Liver (tissue), 8 donors: ENCODE measurements at regions not wholly inside any gene's neighbourhood (a gene's known extent, or its start where the extent isn't known, plus 50 kb on each side); places are given as distances from the start of the nearest gene placed in this dataset.

Source experiments
- DNase-seq: peaks from one replicate; pipeline ENCODE4 v3.0.0-alpha.2; 2017; ENCODE audit warnings: low spot score
- H3K27ac ChIP-seq, 2 donors: one replicate each; pipeline ENCODE4 v1.7.0; 2013; ENCODE audit warnings: inconsistent platforms in 2 of 2, low read length in 2 of 2, control low read depth in 1 of 2, low read depth in 1 of 2, mild to moderate bottlenecking in 1 of 2
- H3K27me3 ChIP-seq, 4 donors: one replicate each; pipeline versions ENCODE4 v1.6.1 to v1.7.0; 2013; ENCODE audit warnings: low read length in 3 of 4, inconsistent platforms in 1 of 4, mild to moderate bottlenecking in 1 of 4, moderate library complexity in 1 of 4; ENCODE audit not compliant: control insufficient read depth in 4 of 4, insufficient read depth in 4 of 4
- H3K36me3 ChIP-seq, 4 donors: one replicate each; pipeline versions ENCODE4 v1.6.1 to v1.7.0; 2013; ENCODE audit warnings: low read length in 3 of 4, mild to moderate bottlenecking in 3 of 4, low read depth in 1 of 4, moderate library complexity in 1 of 4; ENCODE audit not compliant: control insufficient read depth in 4 of 4, insufficient read depth in 3 of 4
- H3K4me1 ChIP-seq, 4 donors: one replicate each; pipeline versions ENCODE4 v1.6.1 to v1.7.0; 2013; ENCODE audit warnings: low read length in 3 of 4, mild to moderate bottlenecking in 3 of 4, moderate library complexity in 1 of 4; ENCODE audit not compliant: control insufficient read depth in 4 of 4, insufficient read depth in 4 of 4
- H3K4me3 ChIP-seq, 3 donors: one replicate each; pipeline versions ENCODE4 v1.6.1 to v1.7.0; 2013; ENCODE audit warnings: low read length in 3 of 3, control low read depth in 1 of 3, low read depth in 1 of 3, mild to moderate bottlenecking in 1 of 3
- H3K9ac ChIP-seq, 2 donors: one replicate each; pipeline ENCODE4 v1.7.0; 2013; ENCODE audit warnings: low read length in 2 of 2, mild to moderate bottlenecking in 2 of 2, moderate library complexity in 2 of 2, control low read depth in 1 of 2, low read depth in 1 of 2
- H3K9me3 ChIP-seq, 4 donors: one replicate each; pipeline versions ENCODE4 v1.6.1 to v1.7.0; 2013; ENCODE audit warnings: low read length in 3 of 4; ENCODE audit not compliant: control insufficient read depth in 4 of 4
- ATF3 ChIP-seq: IDR thresholded peaks from 2 replicates; pipeline ENCODE4 v1.6.1; 2016; ENCODE audit warnings: antibody characterized with exemption
- CTCF ChIP-seq: fragments of 150-350 bp; IDR thresholded peaks from 2 replicates; pipeline ENCODE4 v1.5.1; 2017; ENCODE audit warnings: improper control_type of control experiment, low read depth, low read length; ENCODE audit not compliant: missing input control
- EGR1 ChIP-seq, 2 donors: IDR thresholded peaks; 2 replicates each; pipeline ENCODE4 v1.6.1; 2016 to 2018; ENCODE audit warnings: antibody characterized with exemption in 2 of 2, low read depth in 2 of 2
- FOXA1 ChIP-seq: IDR thresholded peaks from 2 replicates; pipeline ENCODE4 v1.6.1; 2016; ENCODE audit warnings: antibody characterized with exemption
- FOXA2 ChIP-seq: IDR thresholded peaks from 2 replicates; pipeline ENCODE4 v1.6.1; 2016; ENCODE audit warnings: antibody characterized with exemption
- GABPA ChIP-seq, 2 donors: IDR thresholded peaks in 1 of 2; conservative IDR thresholded peaks in 1 of 2; 2 replicates each; pipeline ENCODE4 v1.6.1; 2016; ENCODE audit warnings: antibody characterized with exemption in 2 of 2, mild to moderate bottlenecking in 1 of 2, moderate library complexity in 1 of 2
- HNF4A ChIP-seq, 2 donors: conservative IDR thresholded peaks; 2 replicates each; pipeline ENCODE4 v1.6.1; 2016; ENCODE audit warnings: antibody characterized with exemption in 2 of 2, mild to moderate bottlenecking in 2 of 2
- HNF4G ChIP-seq: IDR thresholded peaks from 2 replicates; pipeline ENCODE4 v1.6.1; 2016; ENCODE audit warnings: antibody characterized with exemption
- JUND ChIP-seq, 2 donors: IDR thresholded peaks; 2 replicates each; pipeline ENCODE4 v1.6.1; 2016; ENCODE audit warnings: antibody characterized with exemption in 2 of 2
- MAX ChIP-seq: IDR thresholded peaks from 2 replicates; pipeline ENCODE4 v1.6.1; 2016; ENCODE audit warnings: antibody characterized with exemption
- NR2F2 ChIP-seq: IDR thresholded peaks from 2 replicates; pipeline ENCODE4 v1.6.1; 2016; ENCODE audit warnings: antibody characterized with exemption
- RAD21 ChIP-seq, 2 donors: IDR thresholded peaks; 2 replicates each; pipeline ENCODE4 v1.6.1; 2016; ENCODE audit warnings: antibody characterized with exemption in 2 of 2, mild to moderate bottlenecking in 2 of 2
- REST ChIP-seq: IDR thresholded peaks from 2 replicates; pipeline ENCODE4 v1.6.1; 2016; ENCODE audit warnings: antibody characterized with exemption, mild to moderate bottlenecking
- RXRA ChIP-seq, 2 donors: IDR thresholded peaks; 2 replicates each; pipeline ENCODE4 v1.6.1; 2017 to 2018; ENCODE audit warnings: antibody characterized with exemption in 2 of 2, mild to moderate bottlenecking in 1 of 2
- SP1 ChIP-seq: IDR thresholded peaks from 2 replicates; pipeline ENCODE4 v1.6.1; 2018; ENCODE audit warnings: antibody characterized with exemption, mild to moderate bottlenecking
- TAF1 ChIP-seq: conservative IDR thresholded peaks from 2 replicates; pipeline ENCODE4 v1.6.1; 2016; ENCODE audit warnings: antibody characterized with exemption, mild to moderate bottlenecking
- YY1 ChIP-seq: IDR thresholded peaks from 2 replicates; pipeline ENCODE4 v1.6.1; 2016; ENCODE audit warnings: antibody characterized with exemption, mild to moderate bottlenecking
- ZBTB33 ChIP-seq: IDR thresholded peaks from 2 replicates; pipeline ENCODE4 v1.6.1; 2016; ENCODE audit warnings: antibody characterized with exemption
- WGBS: extraction: QIAGEN DNeasy Blood & Tissue Kit; methylation state at CpG from one replicate; pipeline ENCODE4 v1.1.7; 2013; 5-methylcytosine and 5-hydroxymethylcytosine counted together
- donor health status: healthy.
- donor health status: healthy.
- donor health status: healthy.
- donor health status: healthy.
- donor health status: healthy.

GRCh38 chr6:131348572-131348971 is 213.3 kb downstream of the AKAP7 start (continued):
- no peak for TF ChIP-seq ATF3

GRCh38 chr6:131349199-131349598 is 213.9 kb downstream of the AKAP7 start:
- Histone ChIP-seq H3K36me3 (no peaks in the 10 kb centered on the region), H3K9ac (no peak overlapping the region), H3K9me3 (no peaks in the 10 kb centered on the region), H3K4me3 (no peak overlapping the region), H3K27me3 (no peaks in the 10 kb centered on the region), H3K27ac (no peak overlapping the region), H3K4me1 (no peaks in the 10 kb centered on the region)
- WGBS = 87% methylated on average over 1 of the region's 1 CpG
- TF ChIP-seq JUND (IDR thresholded peaks at IDR 0.05) = no peak
- no peak for TF ChIP-seq ZBTB33
- no peak for TF ChIP-seq CTCF
- TF ChIP-seq FOXA1 = no peak
- no peak for TF ChIP-seq NR2F2
- TF ChIP-seq GABPA (IDR thresholded peaks at IDR 0.05 in 1 of 2, conservative IDR thresholded peaks at IDR 0.05 in 1 of 2) = no peak
- TF ChIP-seq HNF4A (conservative IDR thresholded peaks at IDR 0.05) = no peak
- no peak for TF ChIP-seq YY1
- TF ChIP-seq TAF1 = no peak
- no peak for TF ChIP-seq HNF4G
- no peak for TF ChIP-seq FOXA2
- no peak for TF ChIP-seq RAD21 (IDR thresholded peaks at IDR 0.05)
- TF ChIP-seq EGR1 (IDR thresholded peaks at IDR 0.05; ENCODE audit: low read depth in 2 of 2) = no peak
- no peak for TF ChIP-seq REST
- no peak for TF ChIP-seq ATF3
- TF ChIP-seq MAX = no peak
- no peak for TF ChIP-seq RXRA (IDR thresholded peaks at IDR 0.05)
- no peak for TF ChIP-seq SP1
- no peak for DNase-seq
